Mesenchymal stem cell (in vitro differentiated cells and primary cell): ENCODE measurements at regions not wholly inside any gene's neighbourhood (a gene's known extent, or its start where the extent isn't known, plus 50 kb on each side); places are given as distances from the start of the nearest gene placed in this dataset.

Experiments
- DNase-seq: peaks from one replicate; pipeline ENCODE4 v3.0.0-alpha.2; 2013
- H2AFZ ChIP-seq: one replicate; pipeline ENCODE4 v1.6.1; 2013; ENCODE audit warnings: low read depth, mild to moderate bottlenecking, control low read depth, inconsistent platforms, low read length, moderate library complexity
- H2AK5ac ChIP-seq: 2 replicates; pipeline ENCODE4 v1.6.1; 2013; ENCODE audit warnings: low read length, moderate library complexity, mild to moderate bottlenecking, inconsistent platforms; ENCODE audit not compliant: severe bottlenecking
- H2BK120ac ChIP-seq: one replicate; pipeline ENCODE4 v1.6.1; 2013; ENCODE audit warnings: low read depth, mild to moderate bottlenecking, inconsistent platforms, low read length, moderate library complexity
- H2BK12ac ChIP-seq, 2 experiments: one replicate each; pipeline ENCODE4 v1.6.1; 2013; ENCODE audit warnings: inconsistent platforms in 2 of 2, low read length in 2 of 2, mild to moderate bottlenecking in 2 of 2, moderate library complexity in 2 of 2, control low read depth in 1 of 2
- H2BK15ac ChIP-seq: one replicate; pipeline ENCODE4 v1.6.1; 2013; ENCODE audit warnings: mild to moderate bottlenecking, low read depth, inconsistent platforms; ENCODE audit not compliant: poor library complexity, severe bottlenecking
- H2BK5ac ChIP-seq: 2 replicates; pipeline ENCODE4 v1.6.1; 2013; ENCODE audit warnings: low read depth, mild to moderate bottlenecking, low read length, control low read depth, inconsistent platforms; ENCODE audit not compliant: poor library complexity, severe bottlenecking
- H3K14ac ChIP-seq, 2 experiments: one replicate each; pipeline ENCODE4 v1.6.1; 2013; ENCODE audit warnings: inconsistent platforms in 2 of 2, low read length in 2 of 2, control low read depth in 1 of 2, mild to moderate bottlenecking in 1 of 2, moderate library complexity in 1 of 2
- H3K18ac ChIP-seq, 2 experiments: one replicate each; pipeline ENCODE4 v1.6.1; 2013; ENCODE audit warnings: inconsistent platforms in 2 of 2, low read length in 2 of 2, control low read depth in 1 of 2, low read depth in 1 of 2, mild to moderate bottlenecking in 1 of 2
- H3K23ac ChIP-seq, 2 experiments: one replicate each; pipeline ENCODE4 v1.6.1; 2013; ENCODE audit warnings: inconsistent platforms in 2 of 2, low read length in 2 of 2, mild to moderate bottlenecking in 2 of 2, moderate library complexity in 2 of 2, control low read depth in 1 of 2
- H3K27ac ChIP-seq: 2 replicates; pipeline ENCODE4 v1.5.1; 2013; ENCODE audit warnings: mild to moderate bottlenecking, moderate library complexity, low read length, control low read depth, inconsistent platforms; ENCODE audit not compliant: poor library complexity, severe bottlenecking
- H3K27me3 ChIP-seq, 2 experiments: 2 replicates each; pipeline versions ENCODE4 v1.6.1 to v1.7.0; 2013; ENCODE audit warnings: low read length in 2 of 2, mild to moderate bottlenecking in 2 of 2, moderate library complexity in 2 of 2, control low read depth in 1 of 2, inconsistent platforms in 1 of 2; ENCODE audit not compliant: control insufficient read depth in 1 of 2, insufficient read depth in 1 of 2
- H3K36me3 ChIP-seq, 2 experiments: 2 replicates each; pipeline versions ENCODE4 v1.6.1 to v1.7.0; 2013; ENCODE audit warnings: low read length in 2 of 2, control low read depth in 1 of 2, inconsistent platforms in 1 of 2, low read depth in 1 of 2, mild to moderate bottlenecking in 1 of 2; ENCODE audit not compliant: insufficient read depth in 2 of 2, control insufficient read depth in 1 of 2
- H3K4ac ChIP-seq, 2 experiments: one replicate each; pipeline ENCODE4 v1.6.1; 2013; ENCODE audit warnings: inconsistent platforms in 2 of 2, low read length in 2 of 2, mild to moderate bottlenecking in 2 of 2, moderate library complexity in 2 of 2, control low read depth in 1 of 2, low read depth in 1 of 2
- H3K4me1 ChIP-seq: 2 replicates; pipeline ENCODE4 v1.6.1; 2013; ENCODE audit warnings: low read depth, low read length, control low read depth; ENCODE audit not compliant: control insufficient read depth, insufficient read depth
- H3K4me2 ChIP-seq: 2 replicates; pipeline ENCODE4 v1.6.1; 2013; ENCODE audit warnings: low read length, mild to moderate bottlenecking, inconsistent platforms; ENCODE audit not compliant: poor library complexity, severe bottlenecking
- H3K4me3 ChIP-seq, 2 experiments: 2 replicates each; pipeline versions ENCODE4 v1.5.1 to v1.7.0; 2013; ENCODE audit warnings: low read length in 2 of 2, mild to moderate bottlenecking in 2 of 2, control low read depth in 1 of 2, low read depth in 1 of 2; ENCODE audit not compliant: insufficient read depth in 1 of 2
- H3K79me1 ChIP-seq: replicated peaks from 2 replicates; pipeline ENCODE4 v1.6.1; 2013; ENCODE audit warnings: mild to moderate bottlenecking, control low read depth, low read length, inconsistent platforms; ENCODE audit not compliant: poor library complexity, severe bottlenecking
- H3K9ac ChIP-seq: 2 replicates; pipeline ENCODE4 v1.7.0; 2013; ENCODE audit warnings: mild to moderate bottlenecking, low read length, moderate library complexity
- H3K9me3 ChIP-seq: 2 replicates; pipeline ENCODE4 v1.7.0; 2013; ENCODE audit warnings: mild to moderate bottlenecking, low read length; ENCODE audit not compliant: control insufficient read depth
- H4K8ac ChIP-seq: one replicate; pipeline ENCODE4 v1.6.1; 2013; ENCODE audit warnings: inconsistent platforms, mild to moderate bottlenecking, low read length, moderate library complexity
- H4K91ac ChIP-seq: one replicate; pipeline ENCODE4 v1.6.1; 2013; ENCODE audit warnings: mild to moderate bottlenecking, low read length, inconsistent platforms
- WGBS: methylation state at CpG from one replicate; pipeline ENCODE4 v1.1.7; 2013; ENCODE audit warnings: mixed read lengths; 5-methylcytosine and 5-hydroxymethylcytosine counted together

- H3K79me1 ChIP-seq, result no peaks in the 10 kb centered on the region
- no peak overlapping the region for H3K14ac ChIP-seq
- H3K27me3 ChIP-seq, result no peaks in the 10 kb centered on the region
- H4K8ac ChIP-seq, result no peak overlapping the region
- H3K4ac ChIP-seq, result no peak overlapping the region
- DNase-seq, result peak; percentile 68
- peak overlapping the region in 1 of 2 experiments; percentile 17 for H3K4me3 ChIP-seq
- WGBS, result 2% methylated on average over 2 of the region's 3 CpGs
- no peak overlapping the region for H2AFZ ChIP-seq
- peak overlapping the region; percentile 39 for H3K9ac ChIP-seq
- H3K4me1 ChIP-seq, result no peaks in the 10 kb centered on the region
- H4K91ac ChIP-seq, result no peak overlapping the region
- H2AK5ac ChIP-seq, result no peak overlapping the region
- H3K27ac ChIP-seq, result no peak overlapping the region
- H3K36me3 ChIP-seq, result no peaks in the 10 kb centered on the region
- H2BK5ac ChIP-seq, result no peak overlapping the region
- no peak overlapping the region for H2BK12ac ChIP-seq
- H3K4me2 ChIP-seq, result no peak overlapping the region
- no peak overlapping the region for H2BK15ac ChIP-seq
- no peaks in the 10 kb centered on the region for H3K9me3 ChIP-seq
- no peak overlapping the region for H3K18ac ChIP-seq
- H3K23ac ChIP-seq, result no peak overlapping the region
- H2BK120ac ChIP-seq, result no peak overlapping the region
These were observed 690.6 kb downstream of the EPM2A start for GRCh38 chr6:145044641-145045246.

- H4K8ac ChIP-seq, result no peak overlapping the region
- no peak overlapping the region for H2BK15ac ChIP-seq
- H3K4me1 ChIP-seq, result no peaks in the 10 kb centered on the region
- H4K91ac ChIP-seq, result no peak overlapping the region
- H2BK12ac ChIP-seq, result no peak overlapping the region
- H3K27me3 ChIP-seq, result no peaks in the 10 kb centered on the region
- H3K18ac ChIP-seq, result no peak overlapping the region
- H3K9me3 ChIP-seq, result no peaks in the 10 kb centered on the region
- no peak overlapping the region for H2AFZ ChIP-seq
- no peak overlapping the region for H3K9ac ChIP-seq
- no peak overlapping the region for H3K14ac ChIP-seq
- DNase-seq, result no peak
- no peak overlapping the region for H3K4me3 ChIP-seq
- H3K79me1 ChIP-seq, result no peaks in the 10 kb centered on the region
- no peak overlapping the region for H3K4ac ChIP-seq
- H3K27ac ChIP-seq, result no peak overlapping the region
- no peak overlapping the region for H3K23ac ChIP-seq
- H3K4me2 ChIP-seq, result no peak overlapping the region
- no peak overlapping the region for H2BK5ac ChIP-seq
- H2AK5ac ChIP-seq, result no peak overlapping the region
- no peak overlapping the region for H2BK120ac ChIP-seq
- no peaks in the 10 kb centered on the region for H3K36me3 ChIP-seq
These were observed 689.7 kb downstream of the EPM2A start for GRCh38 chr6:145045582-145045981.

GRCh38 chr6:145047891-145048290, 687.4 kb downstream of the EPM2A start:
- Histone ChIP-seq H2AFZ (no peak overlapping the region), H2BK15ac (no peak overlapping the region), H2BK5ac (no peak overlapping the region), H3K9me3 (no peaks in the 10 kb centered on the region), H3K9ac (no peak overlapping the region), H3K79me1 (no peaks in the 10 kb centered on the region), H2BK12ac (no peak overlapping the region), H2AK5ac (no peak overlapping the region), H3K18ac (no peak overlapping the region), H3K4me1 (no peaks in the 10 kb centered on the region), H3K4ac (no peak overlapping the region), H3K27ac (no peak overlapping the region), H3K23ac (no peak overlapping the region), H3K4me2 (no peak overlapping the region), H3K36me3 (no peaks in the 10 kb centered on the region), H3K27me3 (no peaks in the 10 kb centered on the region), H3K14ac (no peak overlapping the region), H2BK120ac (no peak overlapping the region), H4K8ac (no peak overlapping the region), H3K4me3 (no peak overlapping the region), H4K91ac (no peak overlapping the region)
- DNase-seq, result no peak
- no CpG with 5 or more reads among the region's 4 CpGs for WGBS

GRCh38 chr6:145051661-145052060, 683.7 kb downstream of the EPM2A start:
- no peak overlapping the region for H3K9ac ChIP-seq
- H3K18ac ChIP-seq, result no peak overlapping the region
- H3K79me1 ChIP-seq, result no peaks in the 10 kb centered on the region
- H2BK120ac ChIP-seq, result no peak overlapping the region
- H2BK15ac ChIP-seq, result no peak overlapping the region
- no peak overlapping the region for H4K91ac ChIP-seq
- H3K36me3 ChIP-seq, result no peaks in the 10 kb centered on the region
- 95% methylated on average over 2 of the region's 2 CpGs for WGBS
- no peak overlapping the region for H2BK5ac ChIP-seq
- H2BK12ac ChIP-seq, result no peak overlapping the region
- no peak overlapping the region for H4K8ac ChIP-seq
- H2AFZ ChIP-seq, result no peak overlapping the region
- no peak overlapping the region for H3K4me3 ChIP-seq
- no peaks in the 10 kb centered on the region for H3K9me3 ChIP-seq
- H3K27ac ChIP-seq, result no peak overlapping the region
- H2AK5ac ChIP-seq, result no peak overlapping the region
- no peak overlapping the region for H3K14ac ChIP-seq
- H3K23ac ChIP-seq, result no peak overlapping the region
- no peak overlapping the region for H3K4ac ChIP-seq
- H3K4me1 ChIP-seq, result no peaks in the 10 kb centered on the region
- H3K4me2 ChIP-seq, result no peak overlapping the region
- no peak for DNase-seq
- no peaks in the 10 kb centered on the region for H3K27me3 ChIP-seq
